Muscle of leg (tissue), 3 donors: ENCODE measurements at regions not wholly inside any gene's neighbourhood (a gene's known extent, or its start where the extent isn't known, plus 50 kb on each side); places are given as distances from the start of the nearest gene placed in this dataset.
"Not testable (repeated sequence)": the region's sequence is repeated elsewhere in the genome, so short reads cannot be mapped to it uniquely, and the experiment has no call there.

ENCODE experiments used
- DNase-seq: peaks from one replicate; pipeline ENCODE4 v3.0.0; 2013
- H3K27ac ChIP-seq: one replicate; pipeline ENCODE4 v1.5.1; 2013; ENCODE audit warnings: mild to moderate bottlenecking, low read length, control low read depth
- H3K27me3 ChIP-seq: one replicate; pipeline ENCODE4 v1.6.1; 2013; ENCODE audit warnings: low read length; ENCODE audit not compliant: control insufficient read depth, insufficient read depth
- H3K36me3 ChIP-seq: one replicate; pipeline ENCODE4 v1.6.1; 2013; ENCODE audit warnings: low read length; ENCODE audit not compliant: control insufficient read depth, insufficient read depth
- H3K4me1 ChIP-seq: one replicate; pipeline ENCODE4 v1.6.1; 2013; ENCODE audit warnings: low read length; ENCODE audit not compliant: control insufficient read depth, insufficient read depth
- H3K4me3 ChIP-seq: one replicate; pipeline ENCODE4 v1.5.1; 2013; ENCODE audit warnings: low read length, control low read depth
- H3K9me3 ChIP-seq: replicated peaks from 2 replicates; pipeline ENCODE4 v1.6.1; 2013; ENCODE audit warnings: low read depth, low read length; ENCODE audit not compliant: control insufficient read depth
- WGBS: methylation state at CpG from one replicate; pipeline ENCODE4 v1.1.5; 2013; ENCODE audit warnings: missing lambda C conversion rate; ENCODE audit not compliant: insufficient coverage; 5-methylcytosine and 5-hydroxymethylcytosine counted together

DNA sequence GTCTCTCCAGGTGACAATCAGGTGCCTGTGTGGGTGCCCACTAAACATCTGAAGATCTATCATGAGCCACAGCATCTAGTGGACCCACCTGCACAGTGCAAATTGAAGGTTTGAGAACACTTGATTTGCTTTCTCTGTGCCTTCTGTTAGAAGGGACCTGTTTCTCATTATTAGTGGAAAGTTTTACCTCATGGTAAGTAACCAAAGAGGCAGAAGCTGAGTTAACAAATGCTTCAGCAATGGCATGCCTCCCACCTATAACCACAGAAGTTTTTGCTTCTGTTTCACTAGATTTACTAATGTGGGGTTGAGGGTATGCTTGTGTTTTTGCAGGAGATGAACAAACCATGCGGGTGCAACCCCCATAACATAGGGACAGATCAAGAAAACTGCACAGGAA lies 297.4 kb upstream of the DKK2 start:
- DNase-seq, result no peak
- H3K4me3 ChIP-seq, result no peak overlapping the region
- peaks cover 3% of the 10 kb centered on the region for H3K9me3 ChIP-seq
- WGBS, result 60% methylated on average over 1 of the region's 1 CpG
- no peak overlapping the region for H3K27ac ChIP-seq
- no peaks in the 10 kb centered on the region for H3K36me3 ChIP-seq
- no peaks in the 10 kb centered on the region for H3K4me1 ChIP-seq
- H3K27me3 ChIP-seq, result no peaks in the 10 kb centered on the region

DNA sequence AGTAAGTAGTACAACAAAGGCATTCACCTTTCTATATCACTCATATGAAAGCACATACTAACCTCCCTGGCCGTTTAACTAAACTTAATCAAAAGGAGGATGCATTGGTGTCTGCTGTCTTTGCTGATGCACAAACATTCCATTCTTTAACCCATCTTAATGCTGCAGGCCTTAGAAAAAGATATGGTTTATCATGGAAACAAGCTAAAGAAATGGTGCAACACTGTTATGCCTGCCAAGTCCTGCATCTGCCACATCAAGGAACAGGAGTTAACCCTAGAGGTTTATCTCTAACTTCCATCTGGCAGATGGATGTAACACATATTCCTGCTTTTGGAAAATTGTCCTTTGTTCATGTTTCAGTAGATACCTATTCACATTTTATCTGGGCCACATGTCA lies 296.5 kb upstream of the DKK2 start:
- WGBS, result no CpG with 5 or more reads among the region's 1 CpG

GRCh38 chr4:107330916-107331315 lies 294.8 kb upstream of the DKK2 start:
- Histone ChIP-seq H3K36me3 (no peaks in the 10 kb centered on the region), H3K9me3 (peaks cover 11% of the 10 kb centered on the region), H3K27ac (no peak overlapping the region), H3K4me3 (no peak overlapping the region), H3K27me3 (no peaks in the 10 kb centered on the region), H3K4me1 (no peaks in the 10 kb centered on the region)
- no peak for DNase-seq

More for the DNA sequence above, 296.5 kb upstream of the DKK2 start:
- not testable (repeated sequence) for H3K27me3 ChIP-seq, H3K4me3 ChIP-seq, DNase-seq, H3K4me1 ChIP-seq, H3K36me3 ChIP-seq, H3K27ac ChIP-seq
- peaks cover 11% of the 10 kb centered on the region for H3K9me3 ChIP-seq

DNA sequence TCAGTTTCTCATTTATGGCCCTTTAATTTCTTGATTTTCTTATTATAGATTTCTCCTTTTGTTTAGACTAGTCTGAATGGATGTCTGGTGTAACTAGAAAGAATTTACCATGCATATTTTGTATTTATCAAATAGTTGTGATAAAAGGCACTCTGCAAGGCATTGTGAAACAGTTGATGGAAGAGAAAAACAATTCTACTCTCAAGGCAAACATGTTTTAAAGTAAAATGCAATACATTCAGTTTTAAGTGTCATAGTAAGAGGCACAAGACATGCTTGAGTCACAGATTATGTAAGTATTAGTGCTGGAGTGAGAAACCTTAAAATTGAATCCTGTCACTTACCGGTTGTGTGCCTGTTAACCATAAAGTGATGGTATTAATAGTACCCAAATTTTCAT lies 283.3 kb upstream of the DKK2 start:
- Histone ChIP-seq H3K27me3 (no peaks in the 10 kb centered on the region), H3K36me3 (no peaks in the 10 kb centered on the region), H3K27ac (no peak overlapping the region), H3K4me1 (no peaks in the 10 kb centered on the region), H3K4me3 (no peak overlapping the region), H3K9me3 (no peaks in the 10 kb centered on the region)
- no CpG with 5 or more reads among the region's 1 CpG for WGBS
- DNase-seq, result no peak

DNA sequence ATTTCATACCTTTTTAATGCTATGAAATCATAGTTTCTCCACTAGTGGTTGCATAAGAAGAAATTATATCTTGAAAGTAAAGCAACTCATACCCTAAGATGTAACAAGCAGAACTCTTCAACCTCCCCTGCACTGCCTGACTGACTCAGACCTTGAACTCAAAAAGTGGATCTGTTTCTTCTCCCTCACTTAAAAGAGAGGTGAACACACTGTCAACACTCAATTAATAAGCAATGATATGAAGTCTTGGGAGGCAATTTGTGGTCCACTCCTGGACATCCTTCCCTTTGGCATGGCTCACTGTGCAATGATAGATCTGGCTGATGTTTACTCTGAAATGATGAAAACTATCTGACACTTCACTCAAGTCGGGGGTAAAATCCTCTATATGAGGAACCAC lies 282.0 kb upstream of the DKK2 start:
- Histone ChIP-seq H3K27ac (no peak overlapping the region), H3K36me3 (no peaks in the 10 kb centered on the region), H3K4me3 (no peak overlapping the region), H3K27me3 (no peaks in the 10 kb centered on the region), H3K4me1 (no peaks in the 10 kb centered on the region), H3K9me3 (no peaks in the 10 kb centered on the region)
- WGBS, result no CpG with 5 or more reads among the region's 1 CpG
- no peak for DNase-seq

- Histone ChIP-seq H3K27me3 (no peaks in the 10 kb centered on the region), H3K9me3 (no peaks in the 10 kb centered on the region), H3K36me3 (no peaks in the 10 kb centered on the region), H3K4me1 (no peaks in the 10 kb centered on the region), H3K27ac (no peak overlapping the region), H3K4me3 (no peak overlapping the region)
- DNase-seq, result no peak
Observed at GRCh38 chr4:107317611-107318010, 281.5 kb upstream of the DKK2 start.

GRCh38 chr4:107315584-107315983 lies 279.5 kb upstream of the DKK2 start:
- Histone ChIP-seq H3K4me3 (no peak overlapping the region), H3K27me3 (no peaks in the 10 kb centered on the region), H3K36me3 (no peaks in the 10 kb centered on the region), H3K9me3 (no peaks in the 10 kb centered on the region), H3K4me1 (no peaks in the 10 kb centered on the region), H3K27ac (no peak overlapping the region)
- no peak for DNase-seq

GRCh38 chr4:107314156-107314555 lies 278.0 kb upstream of the DKK2 start:
- H3K4me1 ChIP-seq, result no peaks in the 10 kb centered on the region
- no peaks in the 10 kb centered on the region for H3K36me3 ChIP-seq
- no peaks in the 10 kb centered on the region for H3K27me3 ChIP-seq
- no peak for DNase-seq
- no peaks in the 10 kb centered on the region for H3K9me3 ChIP-seq
- no CpG with 5 or more reads among the region's 1 CpG for WGBS
- H3K27ac ChIP-seq, result no peak overlapping the region
- H3K4me3 ChIP-seq, result no peak overlapping the region

GRCh38 chr4:107312366-107312765 lies 276.3 kb upstream of the DKK2 start:
- Histone ChIP-seq H3K9me3 (no peaks in the 10 kb centered on the region), H3K27me3 (no peaks in the 10 kb centered on the region), H3K27ac (no peak overlapping the region), H3K4me1 (no peaks in the 10 kb centered on the region), H3K36me3 (no peaks in the 10 kb centered on the region), H3K4me3 (no peak overlapping the region)
- no peak for DNase-seq
- WGBS, result no CpG with 5 or more reads among the region's 4 CpGs

GRCh38 chr4:107304699-107305286 lies 268.7 kb upstream of the DKK2 start:
- H3K27me3 ChIP-seq, result no peaks in the 10 kb centered on the region
- DNase-seq, result no peak
- no peak overlapping the region for H3K27ac ChIP-seq
- H3K9me3 ChIP-seq, result no peaks in the 10 kb centered on the region
- H3K4me1 ChIP-seq, result no peaks in the 10 kb centered on the region
- 38% methylated on average over 1 of the region's 5 CpGs for WGBS
- H3K36me3 ChIP-seq, result no peaks in the 10 kb centered on the region
- no peak overlapping the region for H3K4me3 ChIP-seq

DNA sequence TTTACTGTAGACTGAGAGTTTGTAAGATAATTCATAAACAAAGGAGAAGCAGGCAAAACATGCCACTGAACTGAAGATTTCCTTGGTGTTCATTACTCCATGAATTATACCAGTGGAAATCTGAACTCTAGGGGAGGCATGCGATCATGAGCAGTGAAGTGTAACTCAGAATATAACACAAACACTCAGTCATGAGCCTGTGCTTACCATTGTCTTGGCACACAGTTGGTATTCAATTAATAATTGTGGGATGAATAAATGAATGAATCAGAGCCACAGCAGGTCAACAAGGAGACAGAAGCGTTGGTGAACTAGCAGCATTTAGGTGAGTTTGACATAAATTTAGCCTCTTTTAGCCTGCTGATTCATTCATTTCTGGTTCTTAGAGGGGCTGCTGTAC lies 263.5 kb upstream of the DKK2 start:
- 100% methylated on average over 1 of the region's 2 CpGs for WGBS
- Histone ChIP-seq H3K4me1 (no peaks in the 10 kb centered on the region), H3K9me3 (no peaks in the 10 kb centered on the region), H3K4me3 (no peak overlapping the region), H3K27me3 (no peaks in the 10 kb centered on the region), H3K36me3 (no peaks in the 10 kb centered on the region), H3K27ac (no peak overlapping the region)
- no peak for DNase-seq
